H9 (cell line): ENCODE measurements at regions not wholly inside any gene's neighbourhood (a gene's known extent, or its start where the extent isn't known, plus 50 kb on each side); places are given as distances from the start of the nearest gene placed in this dataset.

Experiments
- DNase-seq: peaks from one replicate; pipeline ENCODE4 v3.0.0-alpha.2; 2017
- H2AFZ ChIP-seq: one replicate; pipeline ENCODE4 v1.6.1; 2013; ENCODE audit warnings: mild to moderate bottlenecking, low read length, control low read depth, moderate library complexity
- H2AK5ac ChIP-seq: 2 replicates; pipeline ENCODE4 v1.6.1; 2013; ENCODE audit warnings: low read length, control low read depth, mixed read lengths; ENCODE audit not compliant: insufficient read length
- H2BK120ac ChIP-seq: one replicate; pipeline ENCODE4 v1.6.1; 2013; ENCODE audit warnings: low read depth, mild to moderate bottlenecking, low read length, control low read depth, inconsistent platforms; ENCODE audit not compliant: poor library complexity, severe bottlenecking
- H2BK12ac ChIP-seq: 2 replicates; pipeline ENCODE4 v1.6.1; 2013; ENCODE audit warnings: low read length, control low read depth, mixed read lengths, low read depth; ENCODE audit not compliant: insufficient read length
- H2BK15ac ChIP-seq: 2 replicates; pipeline ENCODE4 v1.6.1; 2013; ENCODE audit warnings: low read depth, low read length, control low read depth
- H2BK20ac ChIP-seq: one replicate; pipeline ENCODE4 v1.6.1; 2013; ENCODE audit warnings: low read depth, mild to moderate bottlenecking, low read length, control low read depth, inconsistent platforms; ENCODE audit not compliant: poor library complexity, severe bottlenecking
- H2BK5ac ChIP-seq: 2 replicates; pipeline ENCODE4 v1.6.1; 2013; ENCODE audit warnings: low read length, control low read depth, mixed read lengths; ENCODE audit not compliant: insufficient read length
- H3K14ac ChIP-seq: 2 replicates; pipeline ENCODE4 v1.6.1; 2013; ENCODE audit warnings: low read length, control low read depth; ENCODE audit not compliant: insufficient read depth
- H3K18ac ChIP-seq: 2 replicates; pipeline ENCODE4 v1.6.1; 2013; ENCODE audit warnings: low read depth, mild to moderate bottlenecking, mixed read lengths, low read length, control low read depth; ENCODE audit not compliant: insufficient read length
- H3K23ac ChIP-seq: 2 replicates; pipeline ENCODE4 v1.6.1; 2013; ENCODE audit warnings: low read length, control low read depth, mixed read lengths, low read depth; ENCODE audit not compliant: insufficient read length
- H3K23me2 ChIP-seq: 2 replicates; pipeline ENCODE4 v1.6.1; 2013; ENCODE audit warnings: low read depth, mild to moderate bottlenecking, mixed read lengths, low read length, control low read depth; ENCODE audit not compliant: insufficient read length, poor library complexity, severe bottlenecking
- H3K27ac ChIP-seq: 2 replicates; pipeline ENCODE4 v1.5.1; 2013; ENCODE audit warnings: low read length, control low read depth, mixed read lengths, low read depth; ENCODE audit not compliant: insufficient read length
- H3K27me3 ChIP-seq: 2 replicates; pipeline ENCODE4 v1.6.1; 2013; ENCODE audit warnings: low read length, control low read depth, inconsistent platforms; ENCODE audit not compliant: insufficient read depth
- H3K4ac ChIP-seq: 2 replicates; pipeline ENCODE4 v1.6.1; 2013; ENCODE audit warnings: low read depth, mild to moderate bottlenecking, control low read depth, inconsistent platforms, low read length, moderate library complexity
- H3K4me1 ChIP-seq: 2 replicates; pipeline ENCODE4 v1.6.1; 2013; ENCODE audit warnings: low read length, control low read depth, inconsistent platforms; ENCODE audit not compliant: insufficient read depth
- H3K4me2 ChIP-seq: 2 replicates; pipeline ENCODE4 v1.6.1; 2013; ENCODE audit warnings: low read length, control low read depth, mixed read lengths; ENCODE audit not compliant: insufficient read length, insufficient read depth
- H3K56ac ChIP-seq: 2 replicates; pipeline ENCODE4 v1.6.1; 2013; ENCODE audit warnings: low read depth, mild to moderate bottlenecking, mixed read lengths, low read length, control low read depth; ENCODE audit not compliant: insufficient read length
- H3K79me1 ChIP-seq: 2 replicates; pipeline ENCODE4 v1.6.1; 2013; ENCODE audit warnings: low read depth, mild to moderate bottlenecking, moderate library complexity, low read length, control low read depth, inconsistent platforms; ENCODE audit not compliant: insufficient read depth, poor library complexity, severe bottlenecking
- H3K79me2 ChIP-seq: 2 replicates; pipeline ENCODE4 v1.6.1; 2013; ENCODE audit warnings: low read length, control low read depth, inconsistent platforms; ENCODE audit not compliant: insufficient read depth
- H3K9ac ChIP-seq: 2 replicates; pipeline ENCODE4 v1.6.1; 2013; ENCODE audit warnings: low read length, control low read depth, mixed read lengths; ENCODE audit not compliant: insufficient read length; ENCODE audit errors: extremely low read depth
- H3K9me3 ChIP-seq: one replicate; pipeline ENCODE4 v1.6.1; 2013; ENCODE audit warnings: low read depth, low read length, inconsistent platforms; ENCODE audit not compliant: control insufficient read depth
- H3T11ph ChIP-seq: one replicate; pipeline ENCODE4 v1.6.1; 2013; ENCODE audit warnings: mild to moderate bottlenecking, low read length, control low read depth, inconsistent platforms
- H4K20me1 ChIP-seq: one replicate; pipeline ENCODE4 v1.6.1; 2013; ENCODE audit not compliant: control insufficient read depth, insufficient read length, insufficient read depth
- H4K5ac ChIP-seq: 2 replicates; pipeline ENCODE4 v1.6.1; 2013; ENCODE audit warnings: low read depth, mild to moderate bottlenecking, mixed read lengths, low read length, control low read depth; ENCODE audit not compliant: insufficient read length
- H4K8ac ChIP-seq: replicated peaks from 2 replicates; pipeline ENCODE4 v1.6.1; 2013; ENCODE audit warnings: low read length, control low read depth, mixed read lengths, low read depth; ENCODE audit not compliant: insufficient read length
- H4K91ac ChIP-seq: 2 replicates; pipeline ENCODE4 v1.6.1; 2013; ENCODE audit warnings: low read depth, mild to moderate bottlenecking, moderate library complexity, mixed read lengths, low read length, control low read depth; ENCODE audit not compliant: insufficient read length
- H3K27ac Mint-ChIP-seq, 3 experiments: 2 replicates in 2 of 3; 3 replicates in 1 of 3; pipeline ENCODE4 v1.8.0; 2020 to 2021; ENCODE audit warnings: mixed read lengths in 3 of 3, mild to moderate bottlenecking in 1 of 3, moderate library complexity in 1 of 3
- H3K27me3 Mint-ChIP-seq: 2 replicates; pipeline ENCODE4 v1.8.0; 2021; ENCODE audit warnings: low read depth, mild to moderate bottlenecking, moderate library complexity, mixed read lengths
- H3K36me3 Mint-ChIP-seq, 3 experiments: 2 replicates in 2 of 3; 3 replicates in 1 of 3; pipeline ENCODE4 v1.8.0; 2020 to 2021; ENCODE audit warnings: low read depth in 3 of 3, mixed read lengths in 3 of 3; ENCODE audit not compliant: insufficient read depth in 1 of 3
- H3K4me1 Mint-ChIP-seq, 2 experiments: 2 replicates each; pipeline ENCODE4 v1.8.0; 2020; ENCODE audit warnings: mixed read lengths in 2 of 2
- H3K4me3 Mint-ChIP-seq, 2 experiments: 2 replicates in 1 of 2; 3 replicates in 1 of 2; pipeline ENCODE4 v1.8.0; 2020 to 2021; ENCODE audit warnings: mild to moderate bottlenecking in 2 of 2, mixed read lengths in 2 of 2, moderate library complexity in 1 of 2
- H3K9me3 Mint-ChIP-seq, 2 experiments: 2 replicates in 1 of 2; 3 replicates in 1 of 2; pipeline ENCODE4 v1.8.0; 2020; ENCODE audit warnings: mild to moderate bottlenecking in 2 of 2, mixed read lengths in 2 of 2, moderate library complexity in 1 of 2
- WGBS: extraction: QIAGEN DNeasy Blood & Tissue Kit; methylation state at CpG from one replicate; pipeline ENCODE4 v1.1.7; 2013; ENCODE audit warnings: missing lambda C conversion rate, low lambda C conversion rate, mixed read lengths; ENCODE audit not compliant: insufficient read length; ENCODE audit errors: extremely low coverage; 5-methylcytosine and 5-hydroxymethylcytosine counted together
- TF ChIP-seq, protein P1 (sequence below): fragments of 200-600 bp; sonication (generic); conservative IDR thresholded peaks from 3 replicates; pipeline ENCODE4 v1.8.0; 2021; ENCODE audit warnings: antibody characterized with exemption, mild to moderate bottlenecking

DNA sequence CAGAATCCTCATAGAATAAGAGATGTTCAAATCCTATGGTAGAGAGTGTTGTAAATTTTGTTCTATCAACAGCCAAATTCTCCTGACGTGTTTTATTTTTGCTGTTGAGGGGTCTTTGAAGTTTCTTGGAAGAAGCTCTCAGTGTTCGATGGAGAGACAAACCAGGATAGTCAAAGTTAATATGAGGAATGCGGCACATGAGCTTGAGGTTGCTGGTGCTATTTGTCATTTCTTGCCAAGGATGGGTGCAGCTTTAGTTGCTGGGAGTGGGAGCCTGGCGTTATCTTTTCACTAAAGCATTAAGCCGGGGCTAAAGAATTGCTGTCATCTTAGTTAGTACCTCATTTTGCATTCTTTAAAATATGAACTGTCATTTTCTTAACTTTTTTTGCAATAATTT, 239.9 kb upstream of the CSNK1A1L start:
- Histone ChIP-seq H4K5ac (no peak overlapping the region), H2BK120ac (no peak overlapping the region), H3K9me3 (no peaks in the 10 kb centered on the region), H2BK12ac (no peak overlapping the region), H3K9ac (no peak overlapping the region), H3K27ac (no peak overlapping the region), H4K91ac (no peak overlapping the region), H3K23me2 (no peaks in the 10 kb centered on the region), H3K4ac (no peak overlapping the region), H3K4me2 (no peak overlapping the region), H3K4me1 (no peaks in the 10 kb centered on the region), H3K14ac (no peak overlapping the region), H4K20me1 (no peaks in the 10 kb centered on the region), H2AFZ (no peak overlapping the region), H3K27me3 (no peaks in the 10 kb centered on the region), H4K8ac (no peak overlapping the region), H3K79me2 (no peaks in the 10 kb centered on the region), H3K56ac (no peak overlapping the region), H3T11ph (no peak overlapping the region), H3K79me1 (no peaks in the 10 kb centered on the region), H3K18ac (no peak overlapping the region), H2BK20ac (no peak overlapping the region), H2BK15ac (no peak overlapping the region), H2AK5ac (no peak overlapping the region), H3K23ac (no peak overlapping the region), H2BK5ac (no peak overlapping the region)
- TF ChIP-seq, protein P1, sequence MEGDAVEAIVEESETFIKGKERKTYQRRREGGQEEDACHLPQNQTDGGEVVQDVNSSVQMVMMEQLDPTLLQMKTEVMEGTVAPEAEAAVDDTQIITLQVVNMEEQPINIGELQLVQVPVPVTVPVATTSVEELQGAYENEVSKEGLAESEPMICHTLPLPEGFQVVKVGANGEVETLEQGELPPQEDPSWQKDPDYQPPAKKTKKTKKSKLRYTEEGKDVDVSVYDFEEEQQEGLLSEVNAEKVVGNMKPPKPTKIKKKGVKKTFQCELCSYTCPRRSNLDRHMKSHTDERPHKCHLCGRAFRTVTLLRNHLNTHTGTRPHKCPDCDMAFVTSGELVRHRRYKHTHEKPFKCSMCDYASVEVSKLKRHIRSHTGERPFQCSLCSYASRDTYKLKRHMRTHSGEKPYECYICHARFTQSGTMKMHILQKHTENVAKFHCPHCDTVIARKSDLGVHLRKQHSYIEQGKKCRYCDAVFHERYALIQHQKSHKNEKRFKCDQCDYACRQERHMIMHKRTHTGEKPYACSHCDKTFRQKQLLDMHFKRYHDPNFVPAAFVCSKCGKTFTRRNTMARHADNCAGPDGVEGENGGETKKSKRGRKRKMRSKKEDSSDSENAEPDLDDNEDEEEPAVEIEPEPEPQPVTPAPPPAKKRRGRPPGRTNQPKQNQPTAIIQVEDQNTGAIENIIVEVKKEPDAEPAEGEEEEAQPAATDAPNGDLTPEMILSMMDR: no peak
- Mint-ChIP-seq H3K27ac (no peak overlapping the region), H3K4me3 (no peak overlapping the region), H3K9me3 (no peaks in the 10 kb centered on the region), H3K27me3 (no peaks in the 10 kb centered on the region), H3K36me3 (no peaks in the 10 kb centered on the region), H3K4me1 (peaks cover 0 to 3% of the 10 kb centered on the region in 2 experiments; a peak in 1 of 4 replicates)
- WGBS: no CpG with 5 or more reads among the region's 5 CpGs
- DNase-seq: no peak
